Ovary (tissue), 3 donors: ENCODE measurements at regions not wholly inside any gene's neighbourhood (a gene's known extent, or its start where the extent isn't known, plus 50 kb on each side); places are given as distances from the start of the nearest gene placed in this dataset.

Source experiments
- CTCF ChIP-seq, 3 donors: fragments of 450-650 bp in 2 of 3; fragments of 200-600 bp in 1 of 3; IDR thresholded peaks; one replicate each; pipeline versions ENCODE4 v1.5.1 to v1.8.0; 2016 to 2022; ENCODE audit warnings: antibody characterized with exemption in 3 of 3, mild to moderate bottlenecking in 1 of 3
- EP300 ChIP-seq: sonication (generic); formaldehyde crosslinking; IDR thresholded peaks from one replicate; pipeline ENCODE4 v1.6.1; 2017; ENCODE audit warnings: antibody characterized with exemption
- POLR2A ChIP-seq: fragments of 450-650 bp; IDR thresholded peaks from one replicate; pipeline ENCODE4 v1.6.1; 2017; ENCODE audit warnings: antibody characterized with exemption, mild to moderate bottlenecking, moderate library complexity
- donor health status: DM: no; HTN: no; CAD: no.

- TF ChIP-seq POLR2A (no peak), EP300 (no peak), CTCF (IDR thresholded peaks at IDR 0.05) (no peak)
Observed at GRCh38 chr10:33664070-33664469, 329.6 kb upstream of the NRP1 start.
